ENCODE measurements at regions not wholly inside any gene's neighbourhood (a gene's known extent, or its start where the extent isn't known, plus 50 kb on each side); places are given as distances from the start of the nearest gene placed in this dataset.

- TF ChIP-seq ZFX (IDR thresholded peaks at IDR 0.05; ENCODE audit: borderline replicate concordance) (no peak), CTCF (IDR thresholded peaks at IDR 0.05) (no peak)
Observed at GRCh38 chrX:18039023-18039422, 177.9 kb upstream of the RAI2 start.

Data from 22Rv1 (cell line).